ENCODE measurements at regions not wholly inside any gene's neighbourhood (a gene's known extent, or its start where the extent isn't known, plus 50 kb on each side); places are given as distances from the start of the nearest gene placed in this dataset.

DNA sequence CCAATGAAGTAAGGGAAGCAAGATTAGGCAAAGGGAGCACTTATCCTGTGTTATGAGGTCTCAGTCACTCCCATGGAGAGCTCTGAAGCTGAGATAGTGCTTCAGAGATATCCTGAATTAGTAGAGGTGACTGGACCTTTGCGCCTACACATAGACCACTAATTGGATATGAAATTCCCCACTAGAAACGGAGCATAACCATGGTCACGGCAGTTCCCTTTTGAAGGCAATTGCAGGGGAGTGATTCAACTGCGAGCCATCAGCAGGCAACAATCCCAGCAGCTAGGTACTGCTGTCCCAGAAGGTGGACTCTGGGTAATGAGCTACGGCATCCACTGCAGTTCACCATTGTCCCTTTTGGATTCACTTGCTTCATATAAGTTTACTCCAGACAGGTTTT is 267.7 kb upstream of the RASA1 start:
- H3K9me3 ChIP-seq (ENCODE audit: control insufficient read depth in 2 of 2, insufficient read depth in 1 of 2, low read length in 1 of 2): peaks cover 0 to 3% of the 10 kb centered on the region in 2 donors
- H3K4me1 ChIP-seq (ENCODE audit: control insufficient read depth in 2 of 2, insufficient read depth in 2 of 2, low read length in 2 of 2): no peaks in the 10 kb centered on the region
- no peak for DNase-seq (ENCODE audit: low read depth in 6 of 9, low spot score in 9 of 9)
- no peaks in the 10 kb centered on the region for H3K27me3 ChIP-seq (ENCODE audit: control insufficient read depth in 2 of 2, insufficient read depth in 1 of 2, low read length in 1 of 2)
- 96% methylated on average over 5 of the region's 5 CpGs for WGBS
- no peak overlapping the region for H3K4me3 ChIP-seq (ENCODE audit: low read length in 2 of 2)
- H3K36me3 ChIP-seq (ENCODE audit: control insufficient read depth in 2 of 2, insufficient read depth in 2 of 2, low read length in 1 of 2): no peaks in the 10 kb centered on the region
- no peak overlapping the region for H3K27ac ChIP-seq (ENCODE audit: low read depth in 1 of 2, low read length in 1 of 2)

GRCh38 chr5:87002485-87002884 is 265.2 kb upstream of the RASA1 start:
- Histone ChIP-seq H3K27ac (ENCODE audit: low read depth in 1 of 2, low read length in 1 of 2) (no peak overlapping the region), H3K9me3 (ENCODE audit: control insufficient read depth in 2 of 2, insufficient read depth in 1 of 2, low read length in 1 of 2) (peaks cover 0 to under 1% of the 10 kb centered on the region in 2 donors), H3K4me1 (ENCODE audit: control insufficient read depth in 2 of 2, insufficient read depth in 2 of 2, low read length in 2 of 2) (no peaks in the 10 kb centered on the region), H3K27me3 (ENCODE audit: control insufficient read depth in 2 of 2, insufficient read depth in 1 of 2, low read length in 1 of 2) (no peaks in the 10 kb centered on the region), H3K4me3 (ENCODE audit: low read length in 2 of 2) (no peak overlapping the region), H3K36me3 (ENCODE audit: control insufficient read depth in 2 of 2, insufficient read depth in 2 of 2, low read length in 1 of 2) (no peaks in the 10 kb centered on the region)
- 93% methylated on average over 3 of the region's 3 CpGs for WGBS
- no peak for DNase-seq (ENCODE audit: low read depth in 6 of 9, low spot score in 9 of 9)

- H3K36me3 ChIP-seq (ENCODE audit: control insufficient read depth in 2 of 2, insufficient read depth in 2 of 2, low read length in 1 of 2): no peaks in the 10 kb centered on the region
- 77% methylated on average over 3 of the region's 3 CpGs for WGBS
- H3K9me3 ChIP-seq (ENCODE audit: control insufficient read depth in 2 of 2, insufficient read depth in 1 of 2, low read length in 1 of 2): no peaks in the 10 kb centered on the region
- no peak overlapping the region for H3K27ac ChIP-seq (ENCODE audit: low read depth in 1 of 2, low read length in 1 of 2)
- H3K4me3 ChIP-seq (ENCODE audit: low read length in 2 of 2): no peak overlapping the region
- no peaks in the 10 kb centered on the region for H3K27me3 ChIP-seq (ENCODE audit: control insufficient read depth in 2 of 2, insufficient read depth in 1 of 2, low read length in 1 of 2)
- DNase-seq (ENCODE audit: low read depth in 6 of 9, low spot score in 9 of 9): no peak
- no peaks in the 10 kb centered on the region for H3K4me1 ChIP-seq (ENCODE audit: control insufficient read depth in 2 of 2, insufficient read depth in 2 of 2, low read length in 2 of 2)
Measured at GRCh38 chr5:87004101-87004500, 263.6 kb upstream of the RASA1 start.

GRCh38 chr5:87007737-87008136 is 259.9 kb upstream of the RASA1 start:
- H3K27me3 ChIP-seq (ENCODE audit: control insufficient read depth in 2 of 2, insufficient read depth in 1 of 2, low read length in 1 of 2): no peaks in the 10 kb centered on the region
- no peaks in the 10 kb centered on the region for H3K36me3 ChIP-seq (ENCODE audit: control insufficient read depth in 2 of 2, insufficient read depth in 2 of 2, low read length in 1 of 2)
- no peaks in the 10 kb centered on the region for H3K4me1 ChIP-seq (ENCODE audit: control insufficient read depth in 2 of 2, insufficient read depth in 2 of 2, low read length in 2 of 2)
- H3K4me3 ChIP-seq (ENCODE audit: low read length in 2 of 2): no peak overlapping the region
- no peak overlapping the region for H3K27ac ChIP-seq (ENCODE audit: low read depth in 1 of 2, low read length in 1 of 2)
- DNase-seq (ENCODE audit: low read depth in 6 of 9, low spot score in 9 of 9): no peak
- no peaks in the 10 kb centered on the region for H3K9me3 ChIP-seq (ENCODE audit: control insufficient read depth in 2 of 2, insufficient read depth in 1 of 2, low read length in 1 of 2)

DNA sequence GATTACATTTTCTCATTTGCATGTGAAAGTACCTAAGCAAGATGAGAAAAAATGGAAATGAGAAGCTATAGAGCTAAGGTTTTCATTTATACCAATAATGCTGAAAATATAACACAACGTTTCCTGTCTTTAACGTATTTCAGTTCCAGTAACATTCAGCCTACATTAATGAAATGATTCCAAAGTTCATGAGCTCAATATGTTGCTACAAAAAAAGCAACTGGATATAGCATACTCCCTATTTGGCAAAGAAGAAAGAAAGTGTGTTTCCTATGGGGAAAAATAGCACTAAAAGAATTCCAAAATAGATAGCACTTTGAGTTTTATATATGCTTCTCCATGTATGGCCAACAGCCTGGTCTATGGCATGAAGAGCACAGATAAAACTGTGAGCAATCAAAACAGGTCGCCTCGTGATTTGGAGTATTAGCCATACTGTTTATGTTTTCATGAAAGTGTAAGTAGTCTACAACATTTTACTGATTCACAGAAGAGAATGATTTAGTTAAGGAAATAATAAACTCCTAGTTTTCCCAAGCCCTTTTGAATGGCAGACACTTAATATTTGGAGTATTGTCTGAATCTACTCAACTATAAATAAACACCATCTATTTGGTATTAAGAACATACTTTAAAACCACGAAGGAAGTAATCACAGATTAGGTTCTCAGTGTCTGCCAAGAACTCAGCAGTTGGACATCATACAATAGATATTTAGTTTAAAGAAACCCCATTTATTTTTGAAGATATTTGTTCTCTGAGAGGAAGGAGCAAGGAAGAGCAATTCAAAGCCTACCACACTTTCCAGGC is 258.7 kb upstream of the RASA1 start:
- H3K36me3 ChIP-seq (ENCODE audit: control insufficient read depth in 2 of 2, insufficient read depth in 2 of 2, low read length in 1 of 2): no peaks in the 10 kb centered on the region
- no peaks in the 10 kb centered on the region for H3K9me3 ChIP-seq (ENCODE audit: control insufficient read depth in 2 of 2, insufficient read depth in 1 of 2, low read length in 1 of 2)
- H3K4me3 ChIP-seq (ENCODE audit: low read length in 2 of 2): no peak overlapping the region
- H3K27me3 ChIP-seq (ENCODE audit: control insufficient read depth in 2 of 2, insufficient read depth in 1 of 2, low read length in 1 of 2): no peaks in the 10 kb centered on the region
- no peak overlapping the region for H3K27ac ChIP-seq (ENCODE audit: low read depth in 1 of 2, low read length in 1 of 2)
- H3K4me1 ChIP-seq (ENCODE audit: control insufficient read depth in 2 of 2, insufficient read depth in 2 of 2, low read length in 2 of 2): no peaks in the 10 kb centered on the region
- no peak for DNase-seq (ENCODE audit: low read depth in 6 of 9, low spot score in 9 of 9)
- WGBS: 88% methylated on average over 5 of the region's 5 CpGs

DNA sequence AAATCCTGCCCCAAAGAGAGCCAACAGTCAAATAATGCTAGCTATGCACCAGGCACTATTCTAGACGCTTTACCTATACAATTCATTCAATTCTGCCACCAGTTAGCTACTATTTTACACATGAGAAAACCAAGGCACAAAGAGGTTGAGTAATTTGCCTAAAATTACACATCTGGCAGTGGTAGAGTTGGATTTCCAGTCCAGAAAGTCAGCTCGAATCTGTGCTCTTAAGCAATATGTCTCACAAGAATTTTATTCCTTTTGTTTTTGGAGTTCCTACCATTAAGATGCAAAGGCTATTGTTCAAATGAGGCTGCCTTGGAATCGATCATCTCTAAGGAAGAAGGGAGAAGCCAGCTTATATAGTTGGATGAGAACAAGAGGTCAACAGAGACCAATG is 256.9 kb upstream of the RASA1 start:
- Histone ChIP-seq H3K36me3 (ENCODE audit: control insufficient read depth in 2 of 2, insufficient read depth in 2 of 2, low read length in 1 of 2) (no peaks in the 10 kb centered on the region), H3K4me1 (ENCODE audit: control insufficient read depth in 2 of 2, insufficient read depth in 2 of 2, low read length in 2 of 2) (no peaks in the 10 kb centered on the region), H3K27me3 (ENCODE audit: control insufficient read depth in 2 of 2, insufficient read depth in 1 of 2, low read length in 1 of 2) (no peaks in the 10 kb centered on the region), H3K9me3 (ENCODE audit: control insufficient read depth in 2 of 2, insufficient read depth in 1 of 2, low read length in 1 of 2) (no peaks in the 10 kb centered on the region), H3K4me3 (ENCODE audit: low read length in 2 of 2) (no peak overlapping the region), H3K27ac (ENCODE audit: low read depth in 1 of 2, low read length in 1 of 2) (no peak overlapping the region)
- WGBS: 93% methylated on average over 3 of the region's 3 CpGs
- no peak for DNase-seq (ENCODE audit: low read depth in 6 of 9, low spot score in 9 of 9)

- DNase-seq (ENCODE audit: low read depth in 6 of 9, low spot score in 9 of 9): no peak
- H3K36me3 ChIP-seq (ENCODE audit: control insufficient read depth in 2 of 2, insufficient read depth in 2 of 2, low read length in 1 of 2): no peaks in the 10 kb centered on the region
- no peaks in the 10 kb centered on the region for H3K27me3 ChIP-seq (ENCODE audit: control insufficient read depth in 2 of 2, insufficient read depth in 1 of 2, low read length in 1 of 2)
- no peak overlapping the region for H3K27ac ChIP-seq (ENCODE audit: low read depth in 1 of 2, low read length in 1 of 2)
- 93% methylated on average over 1 of the region's 1 CpG for WGBS
- H3K4me1 ChIP-seq (ENCODE audit: control insufficient read depth in 2 of 2, insufficient read depth in 2 of 2, low read length in 2 of 2): peaks cover 6 to 18% of the 10 kb centered on the region in 2 donors
- H3K9me3 ChIP-seq (ENCODE audit: control insufficient read depth in 2 of 2, insufficient read depth in 1 of 2, low read length in 1 of 2): no peaks in the 10 kb centered on the region
- H3K4me3 ChIP-seq (ENCODE audit: low read length in 2 of 2): no peak overlapping the region
Measured at GRCh38 chr5:87015901-87016300, 251.8 kb upstream of the RASA1 start.

DNA sequence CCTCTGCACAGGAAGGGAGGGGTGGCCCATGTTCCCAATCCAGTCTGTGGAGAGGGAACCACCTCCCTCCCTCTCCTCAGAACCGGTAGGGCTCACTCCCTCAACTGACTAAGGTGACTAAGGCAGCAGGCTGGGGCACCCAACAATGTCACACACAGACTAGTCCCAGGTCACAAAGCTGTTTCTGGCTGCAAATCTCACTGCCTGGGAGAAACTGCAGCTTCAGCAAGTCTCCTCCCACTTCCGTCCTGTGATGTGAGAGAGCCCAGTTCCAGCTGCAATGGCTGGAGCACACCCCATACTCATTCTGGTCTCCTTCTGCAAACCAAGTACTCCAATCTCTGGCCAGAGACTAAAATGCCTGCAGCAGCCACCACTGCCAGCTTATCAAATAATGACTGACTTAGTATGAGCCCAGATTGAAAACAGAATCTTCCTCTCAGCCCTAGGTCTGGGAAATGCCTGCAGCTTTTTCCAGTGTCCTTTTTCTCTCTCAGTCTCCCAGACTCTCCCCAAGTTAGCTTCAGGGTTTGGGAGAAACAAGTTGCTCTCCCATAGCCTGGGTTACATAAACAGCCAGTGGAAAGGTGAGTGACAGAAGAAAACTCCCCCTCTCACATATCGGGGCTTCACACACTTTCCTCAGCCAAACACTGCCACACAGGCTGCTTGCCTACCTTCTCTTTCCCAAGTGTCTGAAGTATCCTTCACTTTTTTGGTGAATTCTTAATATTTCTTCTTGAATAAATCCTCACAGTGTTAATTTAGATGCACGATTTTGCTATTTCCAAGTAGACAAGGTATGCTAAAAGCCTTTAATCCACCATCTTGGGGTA is 247.4 kb upstream of the RASA1 start:
- Histone ChIP-seq H3K4me1 (ENCODE audit: control insufficient read depth in 2 of 2, insufficient read depth in 2 of 2, low read length in 2 of 2) (peaks cover 6 to 18% of the 10 kb centered on the region in 2 donors), H3K36me3 (ENCODE audit: control insufficient read depth in 2 of 2, insufficient read depth in 2 of 2, low read length in 1 of 2) (no peaks in the 10 kb centered on the region), H3K4me3 (ENCODE audit: low read length in 2 of 2) (peak overlapping the region; percentile 5 to 14), H3K27me3 (ENCODE audit: control insufficient read depth in 2 of 2, insufficient read depth in 1 of 2, low read length in 1 of 2) (no peaks in the 10 kb centered on the region), H3K9me3 (ENCODE audit: control insufficient read depth in 2 of 2, insufficient read depth in 1 of 2, low read length in 1 of 2) (no peaks in the 10 kb centered on the region), H3K27ac (ENCODE audit: low read depth in 1 of 2, low read length in 1 of 2) (peak overlapping the region; percentile 64 to 88)
- DNase-seq (ENCODE audit: low read depth in 6 of 9, low spot score in 9 of 9): peak; percentile 43 to 86 (median 61)
- 49% methylated on average over 4 of the region's 4 CpGs for WGBS

DNA sequence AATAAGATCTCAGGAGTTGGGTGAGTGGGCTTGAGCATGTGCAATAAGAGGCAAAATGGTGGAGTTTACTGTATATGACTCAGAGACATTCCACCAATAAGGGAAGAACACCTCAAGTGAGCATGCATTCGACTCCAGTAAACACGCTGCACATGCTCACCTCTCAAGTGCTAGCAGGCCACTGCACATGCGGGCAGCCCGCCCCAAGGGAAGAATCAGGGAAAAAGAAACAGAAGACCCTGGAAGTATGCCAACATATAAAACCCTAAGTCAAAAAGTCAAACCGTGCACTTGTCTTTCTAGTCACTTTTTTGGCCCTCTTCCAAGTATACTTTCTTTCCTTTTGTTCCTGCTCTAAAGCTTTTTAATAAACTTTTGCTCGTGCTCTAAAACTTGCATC is 245.3 kb upstream of the RASA1 start:
- H3K4me3 ChIP-seq (ENCODE audit: low read length in 2 of 2): no peak overlapping the region
- no peak overlapping the region for H3K27ac ChIP-seq (ENCODE audit: low read depth in 1 of 2, low read length in 1 of 2)
- H3K9me3 ChIP-seq (ENCODE audit: control insufficient read depth in 2 of 2, insufficient read depth in 1 of 2, low read length in 1 of 2): no peaks in the 10 kb centered on the region
- 65% methylated on average over 6 of the region's 6 CpGs for WGBS
- peaks cover 6 to 18% of the 10 kb centered on the region in 2 donors for H3K4me1 ChIP-seq (ENCODE audit: control insufficient read depth in 2 of 2, insufficient read depth in 2 of 2, low read length in 2 of 2)
- no peaks in the 10 kb centered on the region for H3K27me3 ChIP-seq (ENCODE audit: control insufficient read depth in 2 of 2, insufficient read depth in 1 of 2, low read length in 1 of 2)
- H3K36me3 ChIP-seq (ENCODE audit: control insufficient read depth in 2 of 2, insufficient read depth in 2 of 2, low read length in 1 of 2): no peaks in the 10 kb centered on the region
- DNase-seq (ENCODE audit: low read depth in 6 of 9, low spot score in 9 of 9): no peak

Data from thymus (tissue), 11 donors.